Right lobe of liver (tissue), 6 donors: ENCODE measurements at regions not wholly inside any gene's neighbourhood (a gene's known extent, or its start where the extent isn't known, plus 50 kb on each side); places are given as distances from the start of the nearest gene placed in this dataset.

Experiments used
- ATAC-seq, 4 donors: fragments of 200-7000 bp; cut with Tn5 transposase; one replicate each; pipeline ENCODE4 v1.9.1; 2020; ENCODE audit warnings: mild to moderate bottlenecking in 4 of 4, moderate library complexity in 4 of 4
- DNase-seq, 3 donors: peaks; one replicate each; pipeline ENCODE4 v3.0.0-alpha.2; 2020
- H3K27ac ChIP-seq, 3 donors: fragments of 200-600 bp; one replicate each; pipeline ENCODE4 v1.8.0; 2022
- H3K27me3 ChIP-seq, 2 donors: fragments of 200-600 bp; one replicate each; pipeline ENCODE4 v1.8.0; 2022
- H3K36me3 ChIP-seq, 4 donors: fragments of 200-600 bp; sonication (generic) in 1 of 4; one replicate each; pipeline versions ENCODE4 v1.5.1 to v1.8.0; 2017 to 2022; ENCODE audit warnings: control low read depth in 1 of 4
- H3K4me1 ChIP-seq, 4 donors: fragments of 200-600 bp; sonication (generic) in 1 of 4; one replicate each; pipeline versions ENCODE4 v1.5.1 to v1.8.0; 2017 to 2022; ENCODE audit warnings: control low read depth in 1 of 4
- H3K4me3 ChIP-seq, 3 donors: fragments of 200-600 bp; one replicate each; pipeline ENCODE4 v1.8.0; 2022
- H3K9me3 ChIP-seq, 4 donors: fragments of 200-600 bp; sonication (generic) in 1 of 4; one replicate each; pipeline versions ENCODE4 v1.5.1 to v1.8.0; 2017 to 2022; ENCODE audit warnings: control low read depth in 1 of 4
- CTCF ChIP-seq, 4 donors: fragments of 200-600 bp in 3 of 4; fragments of 450-650 bp in 1 of 4; IDR thresholded peaks; one replicate each; pipeline versions ENCODE4 v1.5.1 to v1.8.0; 2016 to 2022; ENCODE audit warnings: antibody characterized with exemption in 4 of 4, mild to moderate bottlenecking in 2 of 4
- POLR2A ChIP-seq: fragments of 450-650 bp; IDR thresholded peaks from one replicate; pipeline ENCODE4 v1.6.1; 2017; ENCODE audit warnings: antibody characterized with exemption, mild to moderate bottlenecking
- WGBS: methylation state at CpG from one replicate; pipeline ENCODE4 v1.1.6; 2018; ENCODE audit warnings: low coverage, low lambda C conversion rate; ENCODE audit not compliant: insufficient coverage; ENCODE audit errors: missing lambda C conversion rate; 5-methylcytosine and 5-hydroxymethylcytosine counted together
- intact Hi-C, 2 donors: fragments of 100-400 bp; cut with DNase I; formaldehyde crosslinking; loops; one replicate each; pipeline versions ENCODE4 v1.11.2 to v1.14.1; 2022
- donor health status: DM: no; HTN: yes; CAD: no.
- donor health status: DM: no; HTN: no; CAD: no.
- donor health status: DM: no; HTN: no; CAD: no.
- donor health status: DM: no; HTN: yes; CAD: no.
- donor health status: DM: no; HTN: yes; CAD: no.

DNA sequence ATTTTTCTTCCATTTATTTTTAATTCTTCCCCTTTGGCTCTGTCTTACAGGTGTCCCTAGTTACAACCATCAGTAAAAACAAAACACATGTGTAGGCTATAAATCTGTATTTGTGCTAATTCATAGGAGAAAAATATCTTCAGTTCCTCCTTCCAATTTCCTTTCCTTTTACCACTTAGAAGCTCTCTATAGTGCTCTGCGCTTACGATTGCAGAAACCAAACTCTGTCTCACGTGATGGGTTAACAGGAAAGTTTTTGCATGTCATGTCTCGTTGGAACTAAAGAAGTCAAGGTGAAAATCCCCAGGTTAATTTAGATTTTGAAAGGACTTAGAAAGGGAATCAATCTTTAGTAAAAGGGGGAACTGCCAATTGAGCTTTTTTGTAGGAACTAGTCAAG, 1390.5 kb upstream of the ZEB2 start:
- Histone ChIP-seq H3K36me3 (no peaks in the 10 kb centered on the region), H3K27ac (no peak overlapping the region), H3K4me1 (no peaks in the 10 kb centered on the region), H3K4me3 (no peak overlapping the region), H3K27me3 (no peaks in the 10 kb centered on the region), H3K9me3 (no peaks in the 10 kb centered on the region)
- no peak for ATAC-seq
- intact Hi-C loops = no loop called here
- TF ChIP-seq CTCF (IDR thresholded peaks at IDR 0.05) = no peak
- no peak for TF ChIP-seq POLR2A
- 74% methylated on average over 4 of the region's 4 CpGs for WGBS
- DNase-seq = no peak

- DNase-seq (no peak), ATAC-seq (no peak)
- H3K4me1 ChIP-seq = no peaks in the 10 kb centered on the region
- no peak overlapping the region for H3K4me3 ChIP-seq
- no peaks in the 10 kb centered on the region for H3K9me3 ChIP-seq
- no peak for TF ChIP-seq CTCF (IDR thresholded peaks at IDR 0.05)
- TF ChIP-seq POLR2A = no peak
- intact Hi-C loops = no loop called here
- H3K27me3 ChIP-seq = no peaks in the 10 kb centered on the region
- H3K27ac ChIP-seq = no peak overlapping the region
- no peaks in the 10 kb centered on the region for H3K36me3 ChIP-seq
Observed at GRCh38 chr2:145909766-145910165, 1389.8 kb upstream of the ZEB2 start.

DNA sequence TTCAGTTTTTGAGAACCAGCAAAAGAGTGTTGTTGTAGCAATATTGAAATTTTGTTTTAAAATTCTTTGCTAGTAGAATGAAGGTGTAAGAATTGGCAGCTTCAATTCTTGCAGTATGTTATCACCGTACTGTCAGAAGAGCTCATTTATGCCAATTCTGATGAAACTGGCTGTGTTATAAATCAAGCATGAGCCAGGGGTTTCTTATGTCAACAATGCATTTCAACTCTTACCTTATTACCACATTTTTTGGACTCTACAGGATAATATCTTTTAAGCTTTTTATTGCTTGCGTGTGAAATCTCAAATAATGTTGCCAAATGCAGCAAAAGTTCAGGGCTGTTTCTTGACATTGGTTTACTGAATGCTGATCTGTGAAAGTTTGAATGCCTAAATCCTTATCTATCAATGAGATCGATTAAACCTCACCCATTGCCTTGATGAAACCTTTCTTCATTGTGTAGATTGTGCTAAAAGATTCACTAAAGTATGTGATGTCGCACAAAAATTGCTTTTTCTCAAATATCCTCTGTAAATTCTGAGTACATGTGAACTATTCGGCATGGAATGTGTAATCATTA, 1389.3 kb upstream of the ZEB2 start:
- DNase-seq = no peak

GRCh38 chr2:145906354-145906753, 1386.4 kb upstream of the ZEB2 start:
- Histone ChIP-seq H3K9me3 (no peaks in the 10 kb centered on the region), H3K36me3 (no peaks in the 10 kb centered on the region), H3K27me3 (no peaks in the 10 kb centered on the region), H3K27ac (no peak overlapping the region), H3K4me3 (no peak overlapping the region), H3K4me1 (no peaks in the 10 kb centered on the region)
- WGBS = 71% methylated on average over 1 of the region's 1 CpG
- DNase-seq (no peak), ATAC-seq (no peak)
- intact Hi-C loops = no loop called here
- TF ChIP-seq POLR2A = no peak
- TF ChIP-seq CTCF (IDR thresholded peaks at IDR 0.05) = no peak

More for the DNA sequence above, 1389.3 kb upstream of the ZEB2 start:
- H3K36me3 ChIP-seq = no peaks in the 10 kb centered on the region
- no peak overlapping the region for H3K27ac ChIP-seq
- no peaks in the 10 kb centered on the region for H3K27me3 ChIP-seq
- TF ChIP-seq CTCF (IDR thresholded peaks at IDR 0.05) (no peak), POLR2A (no peak)
- intact Hi-C loops = no loop called here
- no peaks in the 10 kb centered on the region for H3K4me1 ChIP-seq
- ATAC-seq = peak in 2 of 4 donors; percentile 44 to 83
- H3K9me3 ChIP-seq = no peaks in the 10 kb centered on the region
- WGBS = 49% methylated on average over 5 of the region's 5 CpGs
- H3K4me3 ChIP-seq = no peak overlapping the region

GRCh38 chr2:145905371-145905770, 1385.5 kb upstream of the ZEB2 start:
- Histone ChIP-seq H3K4me1 (no peaks in the 10 kb centered on the region), H3K9me3 (no peaks in the 10 kb centered on the region), H3K4me3 (no peak overlapping the region), H3K27ac (no peak overlapping the region), H3K27me3 (no peaks in the 10 kb centered on the region), H3K36me3 (no peaks in the 10 kb centered on the region)
- intact Hi-C loops = no loop called here
- peak in 1 of 4 donors; percentile 46 for ATAC-seq
- no peak for DNase-seq
- TF ChIP-seq CTCF (IDR thresholded peaks at IDR 0.05) (no peak), POLR2A (no peak)
- 79% methylated on average over 1 of the region's 1 CpG for WGBS
